NB4 (cell line): ENCODE measurements at regions not wholly inside any gene's neighbourhood (a gene's known extent, or its start where the extent isn't known, plus 50 kb on each side); places are given as distances from the start of the nearest gene placed in this dataset.

Source experiments
- CTCF ChIP-seq: IDR thresholded peaks from one replicate; pipeline ENCODE4 v1.5.1; 2012; ENCODE audit warnings: low read depth, low read length
- POLR2A ChIP-seq: IDR thresholded peaks from 2 replicates; pipeline ENCODE4 v1.6.1; 2011; ENCODE audit warnings: mild to moderate bottlenecking; ENCODE audit not compliant: insufficient read length; ENCODE audit errors: extremely low read depth

- TF ChIP-seq CTCF (no peak), POLR2A (no peak)
These were observed 188.5 kb upstream of the PFKP start for GRCh38 chr10:2878818-2879217.
